GM18870 (cell line): ENCODE measurements at regions not wholly inside any gene's neighbourhood (a gene's known extent, or its start where the extent isn't known, plus 50 kb on each side); places are given as distances from the start of the nearest gene placed in this dataset.

ENCODE experiments used
- ATAC-seq: cut with Tn5 transposase; IDR thresholded peaks from one replicate; pipeline ENCODE4 v1.9.1; 2021; ENCODE audit warnings: moderate library complexity; ENCODE audit not compliant: unreplicated experiment

GRCh38 chr4:182187674-182188073, 55.5 kb upstream of the TENM3 start:
- ATAC-seq: no peak

GRCh38 chr4:182188622-182189021, 54.6 kb upstream of the TENM3 start:
- no peak for ATAC-seq

GRCh38 chr4:182189103-182189878, 53.9 kb upstream of the TENM3 start:
- ATAC-seq: no peak

- ATAC-seq: no peak
Measured at GRCh38 chr4:182190306-182190705, 52.9 kb upstream of the TENM3 start.

- ATAC-seq: no peak
Measured at GRCh38 chr4:182192511-182193181, 50.6 kb upstream of the TENM3 start.

GRCh38 chr4:182193311-182193710, 49.9 kb upstream of the TENM3 start:
- ATAC-seq: no peak
